GM12873 (cell line): ENCODE measurements at regions not wholly inside any gene's neighbourhood (a gene's known extent, or its start where the extent isn't known, plus 50 kb on each side); places are given as distances from the start of the nearest gene placed in this dataset.

Experiments used
- TF ChIP-seq, protein P1 (sequence below): IDR thresholded peaks from 2 replicates; pipeline ENCODE4 v1.5.1; 2012; ENCODE audit warnings: low read depth, mild to moderate bottlenecking, moderate library complexity, low read length, control low read depth; ENCODE audit not compliant: insufficient read depth; ENCODE audit errors: missing control alignments

DNA sequence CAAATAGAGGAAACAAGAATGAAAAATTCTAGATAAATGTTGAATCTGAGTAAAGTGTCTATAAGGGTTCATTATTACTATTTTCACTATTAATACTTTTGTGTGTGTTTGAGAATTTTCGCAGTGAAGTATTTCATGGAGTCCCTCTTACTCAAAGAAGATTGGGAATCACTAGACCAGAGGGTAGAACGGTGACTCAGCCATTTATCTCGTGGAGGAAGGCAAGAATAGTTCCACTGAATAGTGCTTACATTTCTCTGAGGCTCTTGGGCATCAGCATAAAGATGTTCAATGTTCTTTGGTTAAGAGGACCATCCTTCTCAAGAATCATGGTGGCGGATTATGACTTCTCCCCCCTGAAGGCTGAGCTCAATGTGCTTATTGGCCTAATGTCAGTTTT is 376.7 kb upstream of the ARID1B start:
- TF ChIP-seq, protein P1, sequence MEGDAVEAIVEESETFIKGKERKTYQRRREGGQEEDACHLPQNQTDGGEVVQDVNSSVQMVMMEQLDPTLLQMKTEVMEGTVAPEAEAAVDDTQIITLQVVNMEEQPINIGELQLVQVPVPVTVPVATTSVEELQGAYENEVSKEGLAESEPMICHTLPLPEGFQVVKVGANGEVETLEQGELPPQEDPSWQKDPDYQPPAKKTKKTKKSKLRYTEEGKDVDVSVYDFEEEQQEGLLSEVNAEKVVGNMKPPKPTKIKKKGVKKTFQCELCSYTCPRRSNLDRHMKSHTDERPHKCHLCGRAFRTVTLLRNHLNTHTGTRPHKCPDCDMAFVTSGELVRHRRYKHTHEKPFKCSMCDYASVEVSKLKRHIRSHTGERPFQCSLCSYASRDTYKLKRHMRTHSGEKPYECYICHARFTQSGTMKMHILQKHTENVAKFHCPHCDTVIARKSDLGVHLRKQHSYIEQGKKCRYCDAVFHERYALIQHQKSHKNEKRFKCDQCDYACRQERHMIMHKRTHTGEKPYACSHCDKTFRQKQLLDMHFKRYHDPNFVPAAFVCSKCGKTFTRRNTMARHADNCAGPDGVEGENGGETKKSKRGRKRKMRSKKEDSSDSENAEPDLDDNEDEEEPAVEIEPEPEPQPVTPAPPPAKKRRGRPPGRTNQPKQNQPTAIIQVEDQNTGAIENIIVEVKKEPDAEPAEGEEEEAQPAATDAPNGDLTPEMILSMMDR = no peak

DNA sequence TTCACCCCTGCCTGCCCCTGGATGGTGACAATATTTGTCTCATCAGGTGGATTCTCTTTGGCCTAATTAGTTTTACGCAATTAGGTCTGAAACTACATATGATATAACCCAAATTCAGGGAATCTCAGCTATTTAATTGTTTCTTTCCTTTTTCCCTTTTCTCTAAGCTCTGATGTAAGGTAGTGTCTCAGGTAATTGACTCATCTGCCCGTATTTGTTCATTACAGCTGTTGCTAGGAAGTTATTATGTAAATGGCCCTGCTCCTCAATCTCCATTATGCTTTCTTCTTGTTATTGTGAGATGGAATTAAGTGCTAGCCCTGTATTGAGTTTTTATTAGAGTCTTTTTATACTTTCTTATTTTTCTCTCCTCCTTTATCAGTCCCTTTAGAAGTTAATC is 378.2 kb upstream of the ARID1B start:
- TF ChIP-seq, protein P1 = no peak

GRCh38 chr6:156398371-156398770 is 378.8 kb upstream of the ARID1B start:
- TF ChIP-seq, protein P1 = no peak

DNA sequence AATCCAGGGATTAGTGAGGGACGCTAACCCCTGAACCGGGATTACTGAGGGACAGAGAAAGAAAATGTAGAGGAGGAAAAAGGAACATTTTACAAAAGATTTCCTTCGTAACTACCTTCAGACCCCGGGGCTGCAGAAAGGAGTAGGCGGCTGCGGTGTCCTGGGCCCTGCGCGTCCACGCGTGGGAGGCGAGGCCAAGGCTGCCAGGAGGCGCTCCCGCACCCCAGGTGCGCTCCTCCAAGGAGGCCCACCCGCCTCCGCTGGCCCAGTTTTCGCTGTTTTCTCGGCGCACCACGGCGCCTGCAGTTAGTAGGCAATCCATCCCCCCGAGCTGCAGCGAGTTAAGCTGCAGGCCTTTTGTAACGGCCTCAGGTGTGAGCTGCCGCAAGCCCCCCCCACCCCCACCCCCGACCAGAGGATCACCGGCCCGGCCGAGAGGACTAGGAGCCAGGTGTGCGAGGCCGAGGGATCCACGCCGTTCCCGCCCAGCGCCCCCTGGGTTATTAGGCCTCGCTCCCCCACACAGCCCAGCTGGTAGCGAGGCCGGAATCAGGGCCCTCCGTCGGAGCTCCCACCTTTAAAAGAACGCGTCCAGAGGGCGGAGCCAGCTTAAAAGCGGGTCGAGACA is 380.3 kb upstream of the ARID1B start:
- TF ChIP-seq, protein P1 = no peak

- TF ChIP-seq, protein P1 = no peak
Observed at GRCh38 chr6:156396068-156396771, 381.0 kb upstream of the ARID1B start.

- TF ChIP-seq, protein P1 = no peak
Observed at GRCh38 chr6:156395276-156395675, 381.9 kb upstream of the ARID1B start.

- TF ChIP-seq, protein P1 = no peak
Observed at GRCh38 chr6:156392648-156393047, 384.5 kb upstream of the ARID1B start.
